GM19035 (cell line): ENCODE measurements at regions not wholly inside any gene's neighbourhood (a gene's known extent, or its start where the extent isn't known, plus 50 kb on each side); places are given as distances from the start of the nearest gene placed in this dataset.

Experiments used
- ATAC-seq: cut with Tn5 transposase; IDR thresholded peaks from one replicate; pipeline ENCODE4 v1.9.1; 2021; ENCODE audit not compliant: unreplicated experiment

GRCh38 chr10:128880159-128880725 lies 586.8 kb upstream of the MGMT start:
- ATAC-seq = no peak

- ATAC-seq = no peak
Observed at GRCh38 chr10:128881086-128881485, 586.0 kb upstream of the MGMT start.

- no peak for ATAC-seq
Observed at GRCh38 chr10:128883231-128884032, 583.6 kb upstream of the MGMT start.

GRCh38 chr10:128884033-128884425 lies 583.0 kb upstream of the MGMT start:
- no peak for ATAC-seq

GRCh38 chr10:128884496-128885072 lies 582.5 kb upstream of the MGMT start:
- ATAC-seq = no peak

- ATAC-seq = no peak
Observed at GRCh38 chr10:128885573-128886555, 581.2 kb upstream of the MGMT start.

GRCh38 chr10:128887856-128888255 lies 579.2 kb upstream of the MGMT start:
- ATAC-seq = no peak

- ATAC-seq = no peak
Observed at GRCh38 chr10:128892005-128892404, 575.0 kb upstream of the MGMT start.

GRCh38 chr10:128894641-128895040 lies 572.4 kb upstream of the MGMT start:
- no peak for ATAC-seq

- no peak for ATAC-seq
Observed at GRCh38 chr10:128895473-128895872, 571.6 kb upstream of the MGMT start.

- ATAC-seq = no peak
Observed at GRCh38 chr10:128896116-128896795, 570.8 kb upstream of the MGMT start.

- ATAC-seq = no peak
Observed at GRCh38 chr10:128896963-128897362, 570.1 kb upstream of the MGMT start.

GRCh38 chr10:128897401-128898129 lies 569.5 kb upstream of the MGMT start:
- ATAC-seq = no peak

- ATAC-seq = no peak
Observed at GRCh38 chr10:128898133-128898915, 568.7 kb upstream of the MGMT start.

- no peak for ATAC-seq
Observed at GRCh38 chr10:128898916-128899195, 568.2 kb upstream of the MGMT start.

GRCh38 chr10:128900456-128900855 lies 566.6 kb upstream of the MGMT start:
- ATAC-seq = no peak

GRCh38 chr10:128901236-128901635 lies 565.8 kb upstream of the MGMT start:
- ATAC-seq = no peak

GRCh38 chr10:128902031-128902710 lies 564.9 kb upstream of the MGMT start:
- ATAC-seq = no peak
